PC-9 (cell line): ENCODE measurements at regions not wholly inside any gene's neighbourhood (a gene's known extent, or its start where the extent isn't known, plus 50 kb on each side); places are given as distances from the start of the nearest gene placed in this dataset.

Source experiments
- BruUV-seq: library from RNA; stranded (reverse); fragments of 400-500 nt; replicated peaks from 2 replicates; lab custom pipeline; 2021; lab: Mats Ljungman, UMichigan
- CTCF ChIA-PET: fragments of 300-600 bp; sonication (Branson Sonifier 250); formaldehyde crosslinking; loops from one replicate; lab custom pipeline; 2022; ENCODE audit warnings: antibody characterized with exemption; lab: Charles Lee
- POLR2A ChIA-PET: fragments of 300-600 bp; sonication (Branson Sonifier 250); formaldehyde crosslinking; loops from one replicate; lab custom pipeline; 2022; ENCODE audit warnings: antibody characterized with exemption; ENCODE audit not compliant: unreplicated experiment; lab: Charles Lee
- DNase-seq, 2 experiments: peaks; one replicate each; pipeline versions ENCODE4 v3.0.0 to v3.0.0-alpha.2; 2015 to 2022; ENCODE audit warnings: mixed read lengths in 1 of 2
- H2AFZ ChIP-seq: fragments of 200-600 bp; sonication (generic); 2 replicates; pipeline ENCODE4 v1.8.1; 2017; ENCODE audit warnings: antibody characterized with exemption
- H3F3A ChIP-seq: fragments of 200-600 bp; sonication (generic); 2 replicates; pipeline ENCODE4 v1.8.1; 2017; ENCODE audit warnings: antibody characterized with exemption, mild to moderate bottlenecking, low read depth; ENCODE audit not compliant: insufficient read depth
- H3K27ac ChIP-seq: fragments of 200-600 bp; sonication (generic); 2 replicates; pipeline ENCODE4 v1.6.1; 2016; ENCODE audit warnings: mixed run types
- H3K27me3 ChIP-seq: fragments of 200-600 bp; sonication (generic); 2 replicates; pipeline ENCODE4 v1.6.1; 2016; ENCODE audit warnings: low read depth, mixed run types; ENCODE audit not compliant: insufficient read depth
- H3K36me3 ChIP-seq: fragments of 200-600 bp; sonication (generic); 2 replicates; pipeline ENCODE4 v1.6.1; 2016; ENCODE audit warnings: low read depth, mixed run types
- H3K4me1 ChIP-seq: fragments of 200-600 bp; sonication (generic); replicated peaks from 2 replicates; pipeline ENCODE4 v1.6.1; 2016; ENCODE audit warnings: mixed run types; ENCODE audit not compliant: insufficient read depth
- H3K4me2 ChIP-seq: fragments of 200-600 bp; sonication (generic); 2 replicates; pipeline ENCODE4 v1.6.1; 2017; ENCODE audit warnings: mixed run types
- H3K4me3 ChIP-seq: fragments of 200-600 bp; sonication (generic); 2 replicates; pipeline ENCODE4 v1.6.1; 2016; ENCODE audit warnings: mixed run types
- H3K79me2 ChIP-seq: fragments of 200-600 bp; sonication (generic); 2 replicates; pipeline ENCODE4 v1.6.1; 2017; ENCODE audit warnings: low read depth, mixed run types
- H3K9me2 ChIP-seq: fragments of 200-600 bp; sonication (generic); 2 replicates; pipeline ENCODE4 v1.8.1; 2017; ENCODE audit warnings: mild to moderate bottlenecking; ENCODE audit not compliant: insufficient read depth
- H3K9me3 ChIP-seq: fragments of 200-600 bp; sonication (generic); 2 replicates; pipeline ENCODE4 v1.8.1; 2016; ENCODE audit warnings: low read depth; ENCODE audit not compliant: insufficient read depth
- H4K20me1 ChIP-seq: fragments of 200-600 bp; sonication (generic); 2 replicates; pipeline ENCODE4 v1.8.1; 2017; ENCODE audit not compliant: insufficient read depth
- EZH2 ChIP-seq: fragments of 200-600 bp; sonication (generic); IDR thresholded peaks from 2 replicates; pipeline ENCODE4 v1.8.0; 2017; ENCODE audit warnings: antibody characterized with exemption, low read depth
- intact Hi-C: fragments of 100-400 bp; cut with micrococcal nuclease; formaldehyde crosslinking; loops from one replicate; pipeline ENCODE4 v1.10.0; 2022; ENCODE audit not compliant: unreplicated experiment
- TF ChIP-seq, protein P1 (sequence below): fragments of 200-600 bp; sonication (generic); conservative IDR thresholded peaks from 2 replicates; pipeline ENCODE4 v1.6.1; 2017; ENCODE audit warnings: mixed run types, antibody characterized with exemption, mild to moderate bottlenecking, moderate library complexity

DNA sequence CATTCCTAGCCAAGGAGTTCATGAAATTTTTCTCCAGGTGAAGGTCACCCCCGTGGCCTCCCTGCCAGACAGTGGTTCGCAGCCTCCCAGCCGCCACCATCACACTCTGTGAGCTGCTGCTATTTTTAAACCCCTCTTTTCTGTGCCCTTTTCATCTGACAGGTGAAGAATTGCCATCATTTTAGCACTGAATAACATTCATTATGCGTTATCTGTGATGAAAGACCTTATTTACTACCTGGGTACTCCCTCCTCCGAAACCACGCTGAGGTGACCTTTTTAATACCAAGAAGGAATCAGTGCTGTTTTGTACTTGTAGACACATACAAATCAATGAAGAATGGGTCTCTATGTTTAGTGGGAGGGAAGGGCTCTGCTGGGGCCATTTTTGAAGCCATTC lies 148.9 kb upstream of the GPR12 start:
- no peaks in the 10 kb centered on the region for H4K20me1 ChIP-seq
- CTCF ChIA-PET: no interaction called here
- H3K27me3 ChIP-seq: peaks cover 99% of the 10 kb centered on the region
- H3K4me2 ChIP-seq: no peak overlapping the region
- no peaks in the 10 kb centered on the region for H3K79me2 ChIP-seq
- intact Hi-C loops: no loop called here
- POLR2A ChIA-PET: no interaction called here
- no peaks in the 10 kb centered on the region for H3K9me3 ChIP-seq
- no peaks in the 10 kb centered on the region for H3K4me1 ChIP-seq
- no peak overlapping the region for H3K27ac ChIP-seq
- BruUV-seq: no TSS peak
- H3K4me3 ChIP-seq: no peak overlapping the region
- DNase-seq: no peak
- no peaks in the 10 kb centered on the region for H3F3A ChIP-seq
- H3K36me3 ChIP-seq: no peaks in the 10 kb centered on the region
- TF ChIP-seq, protein P1, sequence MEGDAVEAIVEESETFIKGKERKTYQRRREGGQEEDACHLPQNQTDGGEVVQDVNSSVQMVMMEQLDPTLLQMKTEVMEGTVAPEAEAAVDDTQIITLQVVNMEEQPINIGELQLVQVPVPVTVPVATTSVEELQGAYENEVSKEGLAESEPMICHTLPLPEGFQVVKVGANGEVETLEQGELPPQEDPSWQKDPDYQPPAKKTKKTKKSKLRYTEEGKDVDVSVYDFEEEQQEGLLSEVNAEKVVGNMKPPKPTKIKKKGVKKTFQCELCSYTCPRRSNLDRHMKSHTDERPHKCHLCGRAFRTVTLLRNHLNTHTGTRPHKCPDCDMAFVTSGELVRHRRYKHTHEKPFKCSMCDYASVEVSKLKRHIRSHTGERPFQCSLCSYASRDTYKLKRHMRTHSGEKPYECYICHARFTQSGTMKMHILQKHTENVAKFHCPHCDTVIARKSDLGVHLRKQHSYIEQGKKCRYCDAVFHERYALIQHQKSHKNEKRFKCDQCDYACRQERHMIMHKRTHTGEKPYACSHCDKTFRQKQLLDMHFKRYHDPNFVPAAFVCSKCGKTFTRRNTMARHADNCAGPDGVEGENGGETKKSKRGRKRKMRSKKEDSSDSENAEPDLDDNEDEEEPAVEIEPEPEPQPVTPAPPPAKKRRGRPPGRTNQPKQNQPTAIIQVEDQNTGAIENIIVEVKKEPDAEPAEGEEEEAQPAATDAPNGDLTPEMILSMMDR: no peak
- no peak for TF ChIP-seq EZH2
- no peak overlapping the region for H2AFZ ChIP-seq
- H3K9me2 ChIP-seq: no peaks in the 10 kb centered on the region

DNA sequence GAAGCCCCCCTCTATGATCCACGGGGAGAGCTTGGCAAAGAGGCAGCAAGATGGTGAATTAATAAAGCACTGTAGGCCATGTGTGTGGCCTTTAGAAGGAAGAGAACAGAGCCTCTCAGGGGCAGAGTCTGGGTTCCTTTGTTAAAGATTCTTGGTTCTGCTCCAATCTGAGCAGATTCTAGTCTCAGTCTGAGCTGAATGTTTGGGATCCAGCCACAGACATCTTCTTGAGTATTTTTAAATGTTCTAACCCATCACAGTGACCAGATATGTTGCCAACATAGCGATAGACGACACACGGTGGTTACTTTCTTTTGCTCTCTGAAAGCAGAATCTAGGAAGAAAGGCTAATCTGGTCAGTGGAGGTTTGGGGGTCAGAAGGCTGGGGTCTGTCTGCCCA lies 147.5 kb upstream of the GPR12 start:
- no peaks in the 10 kb centered on the region for H3K79me2 ChIP-seq
- TF ChIP-seq, protein P1: no peak
- TF ChIP-seq EZH2: no peak
- no peaks in the 10 kb centered on the region for H3F3A ChIP-seq
- no TSS peak for BruUV-seq
- ChIA-PET CTCF (no interaction called here), POLR2A (no interaction called here)
- H3K27ac ChIP-seq: no peak overlapping the region
- DNase-seq: no peak
- H3K36me3 ChIP-seq: no peaks in the 10 kb centered on the region
- H4K20me1 ChIP-seq: no peaks in the 10 kb centered on the region
- no peaks in the 10 kb centered on the region for H3K4me1 ChIP-seq
- no peak overlapping the region for H3K4me2 ChIP-seq
- no peaks in the 10 kb centered on the region for H3K9me2 ChIP-seq
- H3K27me3 ChIP-seq: peaks cover 99% of the 10 kb centered on the region
- H3K9me3 ChIP-seq: no peaks in the 10 kb centered on the region
- H3K4me3 ChIP-seq: no peak overlapping the region
- intact Hi-C loops: no loop called here
- H2AFZ ChIP-seq: no peak overlapping the region

DNA sequence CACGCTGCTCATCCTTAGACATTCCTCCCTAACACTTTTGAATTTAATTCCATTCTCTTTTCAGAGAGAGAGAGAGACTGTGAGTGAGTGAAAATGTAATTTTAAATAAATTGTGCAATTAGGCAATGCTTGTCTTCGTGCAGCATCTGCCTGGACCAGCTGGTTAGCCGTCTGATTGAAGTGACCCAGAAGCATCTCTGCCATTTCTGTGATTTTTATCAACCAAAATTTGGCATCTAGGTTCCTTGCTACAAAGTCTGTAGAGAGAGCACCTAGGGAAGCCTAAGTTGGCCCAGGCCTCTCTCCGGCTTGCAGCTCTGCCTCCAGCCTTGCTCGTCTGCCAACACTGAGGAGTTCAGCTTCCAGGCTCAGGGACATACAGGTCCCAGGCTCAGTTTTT lies 138.6 kb upstream of the GPR12 start:
- H4K20me1 ChIP-seq: no peaks in the 10 kb centered on the region
- intact Hi-C loops: no loop called here
- TF ChIP-seq, protein P1: no peak
- TF ChIP-seq EZH2: no peak
- H3K9me2 ChIP-seq: no peaks in the 10 kb centered on the region
- no peaks in the 10 kb centered on the region for H3K79me2 ChIP-seq
- no peak overlapping the region for H2AFZ ChIP-seq
- CTCF ChIA-PET: no interaction called here
- no peak overlapping the region for H3K4me3 ChIP-seq
- no peak for DNase-seq
- no peak overlapping the region for H3K4me2 ChIP-seq
- no peaks in the 10 kb centered on the region for H3F3A ChIP-seq
- no peak overlapping the region for H3K27ac ChIP-seq
- H3K27me3 ChIP-seq: peaks cover 97% of the 10 kb centered on the region
- no TSS peak for BruUV-seq
- H3K4me1 ChIP-seq: no peaks in the 10 kb centered on the region
- POLR2A ChIA-PET: no interaction called here
- no peaks in the 10 kb centered on the region for H3K36me3 ChIP-seq
- H3K9me3 ChIP-seq: no peaks in the 10 kb centered on the region
